ENCODE measurements at regions not wholly inside any gene's neighbourhood (a gene's known extent, or its start where the extent isn't known, plus 50 kb on each side); places are given as distances from the start of the nearest gene placed in this dataset.

DNA sequence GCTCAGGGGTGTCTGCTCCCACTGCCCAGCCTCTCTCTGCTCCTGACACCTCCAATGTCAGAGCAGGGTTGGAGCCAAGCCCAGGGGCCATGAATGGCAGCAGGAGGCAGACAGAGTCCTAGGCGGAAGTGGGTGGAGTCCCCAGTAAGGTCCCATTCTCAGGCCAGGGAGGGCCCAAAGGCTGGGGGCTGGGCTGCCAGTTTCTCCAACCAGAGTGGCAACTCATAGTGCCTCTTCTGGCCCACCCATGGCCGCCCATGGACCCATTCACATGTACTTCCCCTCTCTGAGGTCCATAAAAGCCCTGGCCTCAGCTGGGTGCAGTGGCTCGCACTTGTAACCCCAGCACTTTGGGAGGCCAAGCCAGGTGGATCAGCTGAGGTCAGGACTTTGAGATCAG, 261.8 kb upstream of the TNC start:
- H3K79me2 ChIP-seq (ENCODE audit: insufficient read depth, low read length): no peaks in the 10 kb centered on the region
- H3K9me2 ChIP-seq (replicated peaks; ENCODE audit: low read depth, low read length): no peaks in the 10 kb centered on the region
- TF ChIP-seq EZH2phosphoT487 (IDR thresholded peaks at IDR 0.05; ENCODE audit: borderline replicate concordance) (no peak), CTCF (conservative IDR thresholded peaks at IDR 0.05; ENCODE audit: low read length) (no peak)
- no peaks in the 10 kb centered on the region for H3K27me3 ChIP-seq (ENCODE audit: insufficient read depth, low read length, poor library complexity, severe bottlenecking)
- H3K4me1 ChIP-seq (ENCODE audit: insufficient read depth, low read length, poor library complexity, severe bottlenecking): no peaks in the 10 kb centered on the region
- H3K4me2 ChIP-seq (ENCODE audit: low read depth, low read length, poor library complexity, severe bottlenecking): no peak overlapping the region
- no peak overlapping the region for H3K4me3 ChIP-seq (ENCODE audit: low read length, poor library complexity, severe bottlenecking)
- no peaks in the 10 kb centered on the region for H3K36me3 ChIP-seq (ENCODE audit: insufficient read depth, low read length)
- 0 out of 2 replicates have a peak, but pooled peaks cover 4% of the 10 kb centered on the region for H3K9me3 ChIP-seq (ENCODE audit: insufficient read depth, low read depth, low read length)
- H3F3A ChIP-seq (ENCODE audit: low read depth): no peaks in the 10 kb centered on the region
- H3K9ac ChIP-seq (ENCODE audit: low read depth, low read length, poor library complexity, severe bottlenecking): no peak overlapping the region
- H4K20me1 ChIP-seq (ENCODE audit: insufficient read depth, low read length, poor library complexity, severe bottlenecking): no peaks in the 10 kb centered on the region
- H2AFZ ChIP-seq (ENCODE audit: low read length): no peak overlapping the region

- H2AFZ ChIP-seq (ENCODE audit: low read length): no peak overlapping the region
Observed at GRCh38 chr9:115382865-115383264, 264.9 kb upstream of the TNC start.

DNA sequence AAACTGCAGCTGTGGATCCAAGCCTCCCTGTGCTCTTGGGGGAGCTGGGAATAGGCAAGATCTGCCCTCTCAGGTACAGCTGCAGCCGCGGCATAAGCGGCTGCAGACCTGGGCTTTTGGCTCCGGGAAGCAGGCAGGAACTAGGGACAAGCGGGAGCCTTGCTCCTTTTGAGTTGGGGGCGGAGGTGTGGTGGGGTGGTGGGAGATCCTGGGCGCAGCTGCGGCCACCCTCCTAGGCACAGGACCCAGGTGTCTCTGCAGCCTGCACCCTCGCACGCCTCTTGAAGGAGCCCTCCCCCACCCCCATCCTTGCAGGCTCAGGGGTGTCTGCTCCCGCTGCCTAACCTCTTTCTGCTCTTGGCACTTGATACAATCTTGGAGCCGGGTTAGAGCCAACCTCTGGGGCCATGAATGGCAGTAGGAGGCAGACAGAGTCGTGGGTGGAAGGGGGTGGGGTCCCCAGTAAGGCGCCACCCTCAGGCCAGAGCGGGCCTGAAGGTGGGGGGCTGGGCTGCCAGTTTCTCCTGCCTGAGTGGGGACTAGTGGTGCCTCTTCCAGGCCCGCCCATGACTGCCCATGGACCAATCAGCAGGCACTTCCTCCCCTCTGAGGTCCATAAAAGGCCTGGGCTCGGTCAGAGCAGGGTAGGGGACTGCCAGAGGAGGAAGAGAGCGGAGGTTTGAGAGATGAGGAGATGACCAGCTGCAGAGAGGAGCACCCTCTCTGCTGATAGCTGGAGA, 267.6 kb upstream of the TNC start:
- Histone ChIP-seq H3K27me3 (ENCODE audit: insufficient read depth, low read length, poor library complexity, severe bottlenecking) (no peaks in the 10 kb centered on the region), H3K9me2 (replicated peaks; ENCODE audit: low read depth, low read length) (no peaks in the 10 kb centered on the region), H3K4me3 (ENCODE audit: low read length, poor library complexity, severe bottlenecking) (no peak overlapping the region), H3F3A (ENCODE audit: low read depth) (no peaks in the 10 kb centered on the region), H3K4me1 (ENCODE audit: insufficient read depth, low read length, poor library complexity, severe bottlenecking) (no peaks in the 10 kb centered on the region), H3K9me3 (ENCODE audit: insufficient read depth, low read depth, low read length) (0 out of 2 replicates have a peak, but pooled peaks cover 4% of the 10 kb centered on the region), H3K79me2 (ENCODE audit: insufficient read depth, low read length) (no peaks in the 10 kb centered on the region), H3K9ac (ENCODE audit: low read depth, low read length, poor library complexity, severe bottlenecking) (no peak overlapping the region), H3K4me2 (ENCODE audit: low read depth, low read length, poor library complexity, severe bottlenecking) (no peak overlapping the region), H3K36me3 (ENCODE audit: insufficient read depth, low read length) (no peaks in the 10 kb centered on the region), H4K20me1 (ENCODE audit: insufficient read depth, low read length, poor library complexity, severe bottlenecking) (no peaks in the 10 kb centered on the region), H2AFZ (ENCODE audit: low read length) (no peak overlapping the region)
- no peak for TF ChIP-seq EZH2phosphoT487 (IDR thresholded peaks at IDR 0.05; ENCODE audit: borderline replicate concordance)
- TF ChIP-seq CTCF (conservative IDR thresholded peaks at IDR 0.05; ENCODE audit: low read length): no peak

More at GRCh38 chr9:115382865-115383264, 264.9 kb upstream of the TNC start:
- Histone ChIP-seq H3K9ac (ENCODE audit: low read depth, low read length, poor library complexity, severe bottlenecking) (no peak overlapping the region), H3K4me1 (ENCODE audit: insufficient read depth, low read length, poor library complexity, severe bottlenecking) (no peaks in the 10 kb centered on the region), H3K27me3 (ENCODE audit: insufficient read depth, low read length, poor library complexity, severe bottlenecking) (no peaks in the 10 kb centered on the region), H3K4me3 (ENCODE audit: low read length, poor library complexity, severe bottlenecking) (no peak overlapping the region), H3F3A (ENCODE audit: low read depth) (no peaks in the 10 kb centered on the region), H3K9me2 (replicated peaks; ENCODE audit: low read depth, low read length) (no peaks in the 10 kb centered on the region), H3K9me3 (ENCODE audit: insufficient read depth, low read depth, low read length) (0 out of 2 replicates have a peak, but pooled peaks cover 4% of the 10 kb centered on the region), H4K20me1 (ENCODE audit: insufficient read depth, low read length, poor library complexity, severe bottlenecking) (no peaks in the 10 kb centered on the region), H3K4me2 (ENCODE audit: low read depth, low read length, poor library complexity, severe bottlenecking) (no peak overlapping the region), H3K36me3 (ENCODE audit: insufficient read depth, low read length) (no peaks in the 10 kb centered on the region), H3K79me2 (ENCODE audit: insufficient read depth, low read length) (no peaks in the 10 kb centered on the region)
- TF ChIP-seq CTCF (conservative IDR thresholded peaks at IDR 0.05; ENCODE audit: low read length) (no peak), EZH2phosphoT487 (IDR thresholded peaks at IDR 0.05; ENCODE audit: borderline replicate concordance) (no peak)

Measured in Loucy (cell line).